HK-2 (cell line): ENCODE measurements at regions not wholly inside any gene's neighbourhood (a gene's known extent, or its start where the extent isn't known, plus 50 kb on each side); places are given as distances from the start of the nearest gene placed in this dataset.
A peak's percentile ranks its signal among the peaks of the same experiment; 100 is the strongest.

Source experiments
- DNase-seq: peaks from one replicate; pipeline ENCODE4 v3.0.0-alpha.2; 2018; ENCODE audit not compliant: unreplicated experiment

GRCh38 chr5:81856948-81857928 is 106.3 kb upstream of the SSBP2 start:
- DNase-seq, result peak; percentile 8

DNA sequence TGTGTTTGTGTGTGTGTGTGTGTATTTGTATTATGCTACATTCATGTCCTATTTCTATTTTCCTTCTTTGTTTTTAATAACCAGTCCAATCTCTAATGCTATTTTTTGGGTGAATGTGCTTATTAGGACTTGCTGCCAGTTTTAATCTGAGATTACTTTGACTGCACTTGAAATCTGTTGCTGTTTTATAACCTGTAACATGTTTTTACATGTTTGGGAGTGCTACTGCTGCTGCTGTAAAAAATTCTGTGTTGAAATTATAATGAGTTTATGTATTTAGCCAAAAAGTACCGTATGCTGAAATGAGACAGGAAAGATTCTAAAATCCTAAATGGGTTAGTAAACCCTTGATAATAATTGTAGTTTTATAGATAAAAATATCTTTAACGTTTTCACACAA is 104.7 kb upstream of the SSBP2 start:
- no peak for DNase-seq

GRCh38 chr5:81854915-81855314 is 104.0 kb upstream of the SSBP2 start:
- DNase-seq, result no peak

GRCh38 chr5:81854485-81854884 is 103.6 kb upstream of the SSBP2 start:
- DNase-seq, result no peak

GRCh38 chr5:81853030-81853357 is 102.1 kb upstream of the SSBP2 start:
- no peak for DNase-seq

GRCh38 chr5:81852291-81853029 is 101.6 kb upstream of the SSBP2 start:
- no peak for DNase-seq

DNA sequence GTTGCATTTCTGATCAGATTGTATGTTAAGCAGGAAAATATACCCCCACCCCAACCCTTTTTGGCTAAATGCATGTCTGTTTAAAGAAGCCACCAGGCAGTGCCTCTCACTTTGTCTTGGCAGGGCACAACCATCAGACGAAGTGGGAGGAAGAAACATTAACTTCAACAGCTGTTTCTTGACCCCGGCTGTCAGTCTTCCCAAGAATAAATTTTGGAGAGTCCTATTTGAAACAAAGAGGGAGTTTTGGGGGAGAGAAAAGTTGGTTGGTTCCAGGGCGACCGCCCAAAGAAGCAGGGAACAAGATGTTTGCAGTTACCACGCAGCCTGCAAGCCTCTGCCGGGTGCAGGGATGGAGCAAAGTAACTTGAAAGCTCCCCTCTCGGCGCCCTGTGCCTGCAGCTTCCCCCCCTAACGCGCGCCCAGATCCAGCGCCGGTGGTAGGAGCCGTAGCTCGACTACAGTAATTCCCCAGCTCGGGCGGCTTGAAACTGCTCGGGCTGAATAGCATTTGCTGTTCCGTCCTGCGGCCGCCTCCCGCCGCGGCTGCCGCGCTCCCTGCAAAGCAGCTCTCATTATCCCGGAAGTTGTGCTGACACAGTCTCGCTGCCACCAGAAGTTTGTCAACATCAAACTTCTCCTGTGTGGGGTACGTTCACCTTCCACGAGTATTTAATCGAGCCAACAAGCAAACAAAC is 100.7 kb upstream of the SSBP2 start:
- peak; percentile 86 for DNase-seq

DNA sequence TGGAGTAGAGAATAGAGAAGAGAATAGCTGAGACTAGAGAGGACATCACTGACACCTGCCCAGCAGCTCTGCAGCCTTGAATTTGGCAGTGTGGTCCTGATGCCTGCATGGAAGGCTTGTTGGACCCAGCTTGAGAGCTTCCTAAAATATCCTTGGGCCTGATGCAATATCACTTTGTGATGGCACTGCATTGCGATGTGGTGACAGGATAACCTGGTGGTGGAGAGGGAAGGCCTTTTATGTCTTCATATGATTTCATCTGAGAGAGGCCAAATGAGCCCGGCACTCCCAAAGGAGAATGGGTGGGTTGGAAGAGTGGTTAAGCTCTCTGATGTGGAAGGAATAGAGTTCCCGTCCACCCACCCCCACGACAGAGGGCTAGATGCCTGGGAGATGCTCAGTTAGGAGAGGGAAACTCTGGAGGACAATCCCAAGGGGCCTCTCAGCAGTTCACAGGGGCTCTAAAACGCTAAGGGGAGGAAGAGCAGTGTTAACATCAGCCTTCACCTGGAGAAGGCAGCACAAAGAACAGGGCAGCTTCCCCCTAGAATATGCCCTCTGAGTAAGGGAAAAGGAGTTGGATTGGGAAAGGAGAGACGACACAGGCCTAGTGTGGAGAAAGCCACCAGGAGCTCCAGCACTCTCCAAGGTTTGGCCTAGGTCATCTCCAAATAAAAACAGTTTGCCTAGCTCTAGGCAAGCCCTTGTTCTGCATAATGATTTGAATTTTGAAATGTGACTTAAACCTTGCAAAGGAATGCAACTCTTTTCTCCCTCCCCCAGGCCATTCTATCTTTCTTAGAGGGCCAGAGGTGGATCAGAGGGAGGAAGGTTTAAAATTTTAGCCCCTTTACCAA is 99.8 kb upstream of the SSBP2 start:
- no peak for DNase-seq

DNA sequence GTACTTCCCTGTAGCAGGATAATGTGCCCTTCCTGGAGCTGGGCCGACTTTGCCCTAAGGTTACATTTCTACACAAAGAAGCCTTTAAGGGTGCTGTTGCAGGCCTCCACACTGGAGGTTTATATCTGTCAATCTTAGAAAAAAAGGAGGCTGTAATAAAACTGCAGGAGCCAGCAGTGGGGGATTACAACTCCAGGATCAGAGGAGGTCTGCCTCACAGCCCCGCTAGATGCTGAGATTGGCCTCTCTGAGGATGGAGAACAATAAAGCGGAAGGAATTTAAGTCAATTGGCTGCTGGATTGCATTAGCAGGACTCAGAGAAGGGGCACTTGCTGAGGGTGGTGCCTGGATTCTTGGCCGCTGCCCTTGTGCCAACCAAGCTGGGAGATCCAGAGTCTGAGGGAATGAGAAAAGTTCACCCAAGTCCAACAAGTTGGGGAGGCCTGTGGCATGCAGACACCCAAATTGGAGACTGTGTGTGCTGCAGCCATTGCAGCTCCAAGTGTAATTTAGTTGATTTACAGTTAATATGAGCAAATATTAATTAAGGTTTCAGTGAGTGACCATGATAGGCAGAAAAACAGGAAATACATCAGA is 99.0 kb upstream of the SSBP2 start:
- DNase-seq, result no peak

DNA sequence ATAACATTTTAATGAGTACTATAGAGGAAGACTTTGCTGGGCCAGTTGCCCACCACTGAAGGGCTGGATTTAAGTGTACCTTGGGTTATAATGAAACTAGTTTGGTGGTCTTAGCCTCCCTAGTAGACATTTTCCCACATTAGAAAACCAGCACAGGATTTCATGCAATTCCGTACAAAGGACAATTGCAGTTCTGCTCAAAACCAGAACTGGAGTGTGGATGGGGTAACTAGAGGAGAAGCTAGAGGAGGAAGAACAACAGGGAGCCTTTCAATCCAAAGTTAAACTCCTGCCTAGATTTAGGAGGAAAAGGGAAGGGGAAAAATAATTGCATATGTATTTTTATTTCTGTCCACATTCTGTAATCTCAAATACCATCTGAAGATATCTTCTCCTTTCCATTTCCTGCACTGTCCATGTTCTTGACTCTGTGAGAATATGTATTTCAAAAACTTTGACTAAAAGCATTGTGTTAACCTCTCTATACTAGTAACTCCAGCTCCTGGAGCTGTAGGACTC is 97.5 kb upstream of the SSBP2 start:
- DNase-seq, result no peak

DNA sequence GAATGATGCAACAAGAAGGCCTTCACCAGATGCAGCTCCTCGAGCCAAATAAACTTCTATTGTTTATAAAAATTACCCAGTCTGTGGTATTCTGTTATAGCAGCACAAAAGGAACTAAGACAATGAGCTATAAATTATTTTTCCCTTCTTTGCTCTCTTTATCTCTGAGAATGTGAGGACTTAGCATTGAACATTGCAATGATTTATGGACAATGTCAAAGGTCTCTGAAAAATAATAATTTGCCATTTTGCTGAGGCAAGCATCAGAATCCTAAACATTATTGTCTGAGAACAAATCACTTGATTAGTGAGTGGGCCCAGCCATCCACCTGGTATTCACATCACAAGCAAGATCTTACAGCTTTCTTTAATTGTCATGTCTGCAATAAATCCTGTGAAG is 95.4 kb upstream of the SSBP2 start:
- no peak for DNase-seq

- DNase-seq, result no peak
Measured at GRCh38 chr5:81843845-81844244, 92.9 kb upstream of the SSBP2 start.

DNA sequence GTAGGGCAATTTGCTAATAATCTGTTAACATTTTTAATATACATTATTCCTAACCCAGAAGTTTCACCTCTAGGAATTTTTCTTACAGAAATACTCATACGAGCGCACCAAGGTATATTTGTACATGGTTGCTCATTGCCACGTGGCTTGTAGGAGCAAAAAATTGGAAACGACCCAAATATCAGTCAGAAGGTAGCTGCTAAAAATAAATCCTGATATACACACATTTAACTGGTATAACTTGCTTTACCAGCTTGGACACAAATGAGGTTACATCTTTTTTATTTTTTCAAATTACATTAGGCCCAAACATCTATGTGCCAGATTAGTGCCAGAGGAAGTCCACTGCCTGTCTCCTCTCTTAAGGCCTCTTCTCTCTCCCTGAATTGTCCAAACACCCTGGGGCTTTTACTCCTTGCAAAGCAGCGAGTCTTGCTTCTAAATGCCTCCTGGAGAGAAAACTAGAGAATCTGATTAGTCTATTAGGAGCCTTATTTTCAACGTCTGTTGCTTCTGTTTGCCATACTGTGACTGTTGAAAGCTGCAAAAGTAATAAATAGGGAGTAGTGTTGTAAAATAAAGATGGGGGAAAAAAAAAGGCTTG is 92.0 kb upstream of the SSBP2 start:
- DNase-seq, result no peak

DNA sequence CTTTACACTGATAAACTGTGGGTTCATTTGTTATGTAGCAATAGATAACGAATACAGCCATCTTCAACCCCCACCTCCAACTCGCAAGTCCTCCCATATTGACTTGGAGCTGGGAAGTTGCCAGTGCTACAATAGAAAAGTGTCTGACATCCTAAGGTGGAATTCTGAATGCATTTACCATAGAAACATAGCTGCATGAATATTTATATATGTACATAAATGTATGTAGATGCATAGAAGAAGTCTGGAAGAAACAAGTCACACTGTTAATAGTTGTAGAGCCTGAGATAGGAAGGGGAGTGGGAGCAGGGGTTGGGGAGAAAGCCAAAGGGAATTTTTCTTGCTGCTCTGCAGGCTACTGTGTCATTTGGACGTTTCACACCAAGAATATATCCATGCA is 88.1 kb upstream of the SSBP2 start:
- DNase-seq, result no peak

GRCh38 chr5:81838307-81838906 is 87.5 kb upstream of the SSBP2 start:
- no peak for DNase-seq

DNA sequence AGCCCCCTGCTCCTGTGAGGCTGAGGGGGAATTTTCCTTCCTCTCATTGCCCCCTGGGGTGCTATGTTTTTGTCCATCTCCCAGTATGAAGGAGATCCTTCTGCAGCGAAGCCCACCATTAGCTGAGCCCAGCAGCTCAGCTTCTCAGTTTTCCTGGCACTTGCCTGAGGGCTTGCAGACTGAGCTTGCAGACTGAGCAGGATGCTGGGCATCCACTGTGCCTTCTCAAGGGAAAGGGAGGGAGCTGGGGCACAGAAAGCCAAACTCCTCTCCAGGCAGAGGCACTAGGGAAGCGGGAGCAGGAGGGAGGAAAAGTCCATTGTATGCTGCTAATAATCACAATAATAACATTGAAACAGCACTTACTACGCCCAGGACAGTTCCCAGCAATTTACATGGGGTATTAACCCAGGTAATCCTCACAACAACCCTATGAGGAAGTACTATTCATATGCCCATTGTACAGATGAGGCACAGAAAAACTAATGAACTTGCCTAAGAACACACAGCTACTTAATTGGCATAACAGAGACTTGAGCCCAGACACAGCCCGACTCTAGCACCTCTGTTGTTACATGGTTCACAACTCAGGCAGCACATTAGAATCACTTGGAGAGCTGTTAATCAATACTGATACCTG is 86.9 kb upstream of the SSBP2 start:
- no peak for DNase-seq

- no peak for DNase-seq
Measured at GRCh38 chr5:81835814-81836367, 85.0 kb upstream of the SSBP2 start.

- DNase-seq, result no peak
Measured at GRCh38 chr5:81834021-81834660, 83.2 kb upstream of the SSBP2 start.

- no peak for DNase-seq
Measured at GRCh38 chr5:81830596-81830995, 79.7 kb upstream of the SSBP2 start.
